Upper lobe of left lung (tissue), 4 donors: ENCODE measurements at regions not wholly inside any gene's neighbourhood (a gene's known extent, or its start where the extent isn't known, plus 50 kb on each side); places are given as distances from the start of the nearest gene placed in this dataset.

Experiments used
- CTCF ChIP-seq, 6 experiments: fragments of 450-650 bp in 4 of 6; fragments of 200-600 bp in 2 of 6; sonication (generic) in 2 of 6; IDR thresholded peaks; one replicate each; pipeline ENCODE4 v1.5.1; 2016 to 2019; ENCODE audit warnings: antibody characterized with exemption in 6 of 6
- EP300 ChIP-seq, 4 donors: sonication (generic); formaldehyde crosslinking; IDR thresholded peaks; one replicate each; pipeline ENCODE4 v1.5.1; 2017; ENCODE audit warnings: antibody characterized with exemption in 4 of 4, control low read depth in 2 of 4
- POLR2A ChIP-seq, 4 donors: fragments of 450-650 bp; IDR thresholded peaks; one replicate each; pipeline ENCODE4 v1.5.1; 2016 to 2017; ENCODE audit warnings: antibody characterized with exemption in 4 of 4, mild to moderate bottlenecking in 2 of 4
- POLR2AphosphoS5 ChIP-seq, 2 donors: sonication (generic); formaldehyde crosslinking; IDR thresholded peaks; one replicate each; pipeline ENCODE4 v1.5.1; 2017; ENCODE audit warnings: antibody characterized with exemption in 2 of 2

GRCh38 chr10:128474571-128474970 lies 348.3 kb upstream of the MKI67 start:
- TF ChIP-seq POLR2A (IDR thresholded peaks at IDR 0.05) (no peak), CTCF (IDR thresholded peaks at IDR 0.05) (no peak), EP300 (IDR thresholded peaks at IDR 0.05) (no peak), POLR2AphosphoS5 (IDR thresholded peaks at IDR 0.05) (no peak)
